Lower leg skin (tissue), 4 donors: ENCODE measurements at regions not wholly inside any gene's neighbourhood (a gene's known extent, or its start where the extent isn't known, plus 50 kb on each side); places are given as distances from the start of the nearest gene placed in this dataset.

Experiments
- DNase-seq, 2 donors: peaks; one replicate each; pipeline ENCODE4 v3.0.0-alpha.2; 2019; ENCODE audit warnings: low spot score in 2 of 2
- H3K4me3 ChIP-seq: fragments of 200-600 bp; sonication (generic); 2 replicates; pipeline ENCODE4 v1.5.1; 2017; ENCODE audit warnings: mild to moderate bottlenecking, low read depth; ENCODE audit not compliant: poor library complexity, severe bottlenecking
- CTCF ChIP-seq, 3 donors: fragments of 450-650 bp; IDR thresholded peaks; one replicate each; pipeline ENCODE4 v1.5.1; 2016; ENCODE audit warnings: antibody characterized with exemption in 3 of 3, mild to moderate bottlenecking in 3 of 3, moderate library complexity in 2 of 3
- POLR2A ChIP-seq, 2 donors: fragments of 450-650 bp; IDR thresholded peaks; one replicate each; pipeline ENCODE4 v1.6.1; 2016 to 2017; ENCODE audit warnings: antibody characterized with exemption in 2 of 2, mild to moderate bottlenecking in 1 of 2, moderate library complexity in 1 of 2
- WGBS, 2 donors: methylation state at CpG; one replicate each; pipeline ENCODE4 v1.1.5; 2018; 5-methylcytosine and 5-hydroxymethylcytosine counted together
- intact Hi-C: fragments of 100-400 bp; cut with DNase I; formaldehyde crosslinking; loops from one replicate; pipeline ENCODE4 v1.15.0; 2023; ENCODE audit warnings: low total_unique reads

GRCh38 chr5:163968651-163969050 lies 463.2 kb downstream of the MAT2B start:
- TF ChIP-seq CTCF (IDR thresholded peaks at IDR 0.05), result no peak
- no peak for TF ChIP-seq POLR2A (IDR thresholded peaks at IDR 0.05)
- H3K4me3 ChIP-seq, result no peak overlapping the region
- 40 to 46% methylated on average over 2 of the region's 2 CpGs for WGBS, 2 donors
- no peak for DNase-seq
- intact Hi-C loops, result no loop called here

DNA sequence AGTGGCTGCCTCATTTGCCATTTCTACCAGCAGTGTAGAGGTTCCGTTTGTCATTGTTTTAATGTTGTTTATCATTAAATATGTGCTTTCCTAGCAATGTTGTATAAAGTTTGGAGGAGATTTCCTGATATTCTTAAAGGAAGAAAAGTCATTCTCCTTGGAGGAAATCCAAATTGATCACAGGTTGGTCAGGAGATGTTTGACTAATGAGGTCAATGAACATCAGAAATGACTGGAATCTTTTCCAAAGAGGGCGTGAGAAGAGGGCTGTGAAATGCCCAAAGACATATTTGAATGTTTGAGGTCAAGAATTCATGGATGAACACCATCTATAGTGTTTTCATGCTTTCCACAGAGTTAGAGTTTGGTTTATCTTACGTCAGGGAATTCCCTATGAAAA lies 471.3 kb downstream of the MAT2B start:
- TF ChIP-seq CTCF (IDR thresholded peaks at IDR 0.05) (no peak), POLR2A (IDR thresholded peaks at IDR 0.05) (no peak)
- intact Hi-C loops, result no loop called here
- no peak overlapping the region for H3K4me3 ChIP-seq
- 70 to 79% methylated on average over 3 of the region's 3 CpGs for WGBS, 2 donors
- no peak for DNase-seq

- no peak for TF ChIP-seq POLR2A (IDR thresholded peaks at IDR 0.05)
- no peak for TF ChIP-seq CTCF (IDR thresholded peaks at IDR 0.05)
- WGBS, 2 donors, result 37 to 49% methylated on average over 5 of the region's 5 CpGs
- H3K4me3 ChIP-seq, result no peak overlapping the region
- intact Hi-C loops, result no loop called here
- DNase-seq, result no peak
Observed at GRCh38 chr5:163978897-163979296, 473.5 kb downstream of the MAT2B start.

GRCh38 chr5:163988566-163988965 lies 483.1 kb downstream of the MAT2B start:
- H3K4me3 ChIP-seq, result no peak overlapping the region
- DNase-seq, result no peak
- intact Hi-C loops, result no loop called here
- TF ChIP-seq POLR2A (IDR thresholded peaks at IDR 0.05) (no peak), CTCF (IDR thresholded peaks at IDR 0.05) (no peak)
- 62 to 68% methylated on average over 4 of the region's 4 CpGs for WGBS, 2 donors

DNA sequence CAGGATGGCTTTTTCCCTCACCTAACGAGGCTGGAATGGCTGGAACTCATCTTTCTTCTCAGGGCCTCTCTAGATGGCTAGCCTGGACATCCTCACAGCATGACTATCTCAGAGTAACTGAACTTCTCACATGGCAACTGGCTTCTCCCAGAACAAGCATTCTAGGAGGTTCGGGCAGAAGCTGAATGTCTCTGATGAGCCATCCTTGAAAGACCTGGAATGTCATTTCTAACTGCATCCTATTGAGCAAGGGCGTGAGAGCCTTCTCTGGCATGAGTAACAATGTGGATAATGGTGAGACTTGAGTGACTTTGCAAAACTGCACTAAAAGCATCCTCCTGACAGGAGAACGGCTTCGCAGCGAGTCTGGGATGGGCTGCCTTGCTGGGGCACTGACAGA lies 487.7 kb downstream of the MAT2B start:
- 80 to 82% methylated on average over 6 of the region's 6 CpGs for WGBS, 2 donors
- intact Hi-C loops, result no loop called here
- no peak for DNase-seq
- TF ChIP-seq CTCF (IDR thresholded peaks at IDR 0.05) (no peak), POLR2A (IDR thresholded peaks at IDR 0.05) (no peak)
- H3K4me3 ChIP-seq, result no peak overlapping the region

- intact Hi-C loops, result no loop called here
- TF ChIP-seq CTCF (IDR thresholded peaks at IDR 0.05) (no peak), POLR2A (IDR thresholded peaks at IDR 0.05) (no peak)
- H3K4me3 ChIP-seq, result no peak overlapping the region
- DNase-seq, result no peak
- 72 to 76% methylated on average over 4 of the region's 4 CpGs for WGBS, 2 donors
Observed at GRCh38 chr5:163995206-163995605, 489.8 kb downstream of the MAT2B start.
